GM11168 (cell line): ENCODE measurements at regions not wholly inside any gene's neighbourhood (a gene's known extent, or its start where the extent isn't known, plus 50 kb on each side); places are given as distances from the start of the nearest gene placed in this dataset.

Experiments used
- in situ Hi-C: fragments of 300-500 bp; cut with MboI; formaldehyde crosslinking; loops from one replicate; pipeline ENCODE4 v1.12.0; 2022; ENCODE audit warnings: low sequenced_read_pairs; ENCODE audit not compliant: unreplicated experiment

DNA sequence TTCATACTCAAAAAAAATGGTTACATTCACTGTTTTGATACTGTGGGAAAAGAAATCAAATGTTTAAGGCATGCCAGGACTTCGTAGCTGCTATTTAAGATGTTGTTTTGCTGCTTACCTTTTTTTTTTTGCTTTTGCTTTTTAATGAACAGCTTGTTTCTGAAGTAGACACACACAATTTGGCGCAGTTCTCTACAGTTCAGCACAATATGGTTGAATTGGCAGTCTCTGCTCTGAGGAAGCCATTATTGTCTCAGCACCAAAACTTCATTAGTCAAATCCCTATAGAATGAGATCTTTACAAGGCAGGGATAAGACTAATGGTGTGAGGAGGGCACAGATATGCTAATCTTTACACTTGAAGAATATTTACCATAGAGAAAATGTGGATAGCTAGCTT, 197.6 kb downstream of the SLITRK5 start:
- in situ Hi-C loops: no loop called here

DNA sequence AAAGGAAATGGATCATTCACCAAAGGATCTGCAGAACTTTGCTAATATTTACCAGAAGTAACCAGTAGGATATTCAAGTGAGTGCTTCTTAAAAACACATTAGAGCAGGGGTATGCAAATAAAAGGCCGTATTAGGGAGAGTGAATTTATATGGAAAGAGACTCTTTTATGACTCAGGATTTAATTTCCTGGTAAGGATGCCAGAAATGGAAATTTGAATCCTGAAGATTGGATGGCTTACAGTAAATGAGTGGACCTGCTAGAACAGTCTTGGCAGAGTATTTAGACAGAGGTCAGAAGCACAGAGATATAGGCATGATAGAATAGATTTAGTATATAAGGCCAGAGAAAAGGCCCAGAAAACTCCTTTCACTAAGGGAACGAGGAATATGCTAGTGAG, 201.6 kb downstream of the SLITRK5 start:
- in situ Hi-C loops: no loop called here

DNA sequence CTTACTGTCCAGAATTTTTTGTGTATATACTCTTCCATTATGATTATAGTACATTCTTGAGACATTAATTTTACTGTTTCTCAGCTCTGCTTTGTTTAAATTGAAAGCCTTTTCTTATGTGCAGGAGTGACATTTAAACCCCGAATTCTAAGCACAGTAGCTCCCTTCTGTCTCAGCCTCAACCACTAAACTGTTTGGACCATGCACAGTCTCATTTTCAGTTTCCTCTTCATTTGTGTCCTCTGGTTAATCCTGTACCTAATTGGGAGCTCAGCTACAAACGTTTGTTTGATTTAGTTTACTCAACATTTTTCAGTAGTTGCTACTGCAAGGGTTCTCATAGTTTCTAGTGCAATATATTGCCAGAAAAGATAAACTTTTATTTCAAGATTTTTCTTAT, 206.3 kb downstream of the SLITRK5 start:
- in situ Hi-C loops: no loop called here

DNA sequence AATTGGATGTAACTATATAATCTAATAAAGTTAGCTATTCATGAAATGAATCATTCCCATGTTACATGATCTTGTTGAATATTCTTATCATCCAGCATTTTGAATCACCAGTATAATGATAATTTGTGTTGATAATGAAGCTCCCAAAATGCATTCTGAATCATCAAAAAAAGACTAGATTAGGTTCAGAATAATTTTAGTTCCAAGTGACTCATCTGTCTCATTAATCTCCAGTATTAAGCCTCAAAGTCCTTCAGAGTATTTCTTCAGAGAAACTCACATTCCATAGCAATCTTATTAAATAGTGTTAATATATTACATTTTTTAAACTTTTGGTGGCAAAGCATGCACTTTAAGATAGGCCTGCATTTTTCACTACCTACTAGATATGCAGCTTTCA, 207.5 kb downstream of the SLITRK5 start:
- in situ Hi-C loops: no loop called here

DNA sequence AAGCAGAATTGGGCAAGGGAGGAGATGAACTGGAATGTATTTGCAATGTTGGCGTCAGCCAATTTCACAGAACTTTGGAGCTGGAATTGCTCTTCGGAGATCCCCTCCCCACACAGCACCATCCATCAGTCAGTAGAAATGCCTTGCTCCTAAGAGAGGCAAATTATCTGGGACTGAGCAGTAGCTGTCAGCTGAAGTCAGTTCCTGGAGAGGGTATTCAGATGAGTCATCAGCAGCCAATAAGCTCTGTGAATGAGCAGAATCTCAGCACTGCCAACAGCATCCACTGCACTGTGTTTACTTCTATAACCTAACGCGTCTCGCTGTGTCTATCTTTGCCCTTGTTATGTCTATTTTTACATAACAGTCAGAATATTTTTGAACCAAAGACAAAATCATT, 213.7 kb downstream of the SLITRK5 start:
- in situ Hi-C loops: no loop called here

DNA sequence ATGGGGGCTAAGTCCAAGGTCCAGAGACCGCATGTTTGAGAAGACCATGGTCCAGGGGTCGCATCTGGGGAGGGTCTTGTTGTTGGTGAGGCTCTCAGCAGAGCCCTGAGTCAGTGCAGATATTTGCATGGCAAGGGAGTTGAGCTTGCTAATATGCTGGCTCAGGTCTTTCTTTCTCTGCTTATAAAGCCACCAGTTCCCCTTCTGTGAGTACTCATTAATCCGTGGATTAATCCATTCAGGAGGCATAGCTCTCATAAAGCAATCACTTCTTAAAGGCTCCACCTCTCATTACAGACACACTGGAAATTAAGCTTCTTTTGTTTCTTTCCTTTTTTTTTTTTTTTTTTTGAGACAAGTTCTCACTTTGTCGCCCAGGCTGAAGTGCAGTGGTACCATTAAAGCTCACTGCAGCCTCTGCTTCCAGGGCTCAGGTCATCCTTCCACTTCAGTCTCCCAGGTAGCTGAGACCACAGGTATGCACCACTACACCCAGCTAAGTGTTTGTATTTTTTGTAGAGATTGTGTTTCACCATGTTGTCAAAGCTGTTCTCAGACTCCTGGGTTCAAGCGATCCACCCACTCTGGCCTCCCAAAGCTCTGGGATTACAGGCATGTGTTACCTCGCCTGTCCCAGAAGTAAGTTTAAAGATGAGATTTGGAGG, 216.4 kb downstream of the SLITRK5 start:
- in situ Hi-C loops: no loop called here

DNA sequence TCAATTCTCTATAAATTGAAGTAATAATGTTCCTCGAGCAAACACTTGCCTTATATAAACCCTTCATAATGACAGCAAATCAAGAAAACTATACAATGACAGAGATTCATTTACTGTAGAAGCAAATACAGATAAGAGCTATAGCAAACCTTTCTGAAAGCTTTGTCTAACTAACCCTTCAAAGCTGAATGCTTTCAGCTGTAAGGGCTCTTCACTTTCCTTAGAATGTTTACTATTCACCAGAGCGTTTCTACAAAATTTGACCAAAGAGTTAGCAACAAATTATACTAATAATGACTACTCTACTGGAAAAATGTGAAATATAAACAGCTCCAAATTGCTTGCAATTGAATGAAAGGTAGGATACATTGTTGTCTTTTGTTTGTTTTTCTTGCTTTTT, 218.1 kb downstream of the SLITRK5 start:
- in situ Hi-C loops: no loop called here

DNA sequence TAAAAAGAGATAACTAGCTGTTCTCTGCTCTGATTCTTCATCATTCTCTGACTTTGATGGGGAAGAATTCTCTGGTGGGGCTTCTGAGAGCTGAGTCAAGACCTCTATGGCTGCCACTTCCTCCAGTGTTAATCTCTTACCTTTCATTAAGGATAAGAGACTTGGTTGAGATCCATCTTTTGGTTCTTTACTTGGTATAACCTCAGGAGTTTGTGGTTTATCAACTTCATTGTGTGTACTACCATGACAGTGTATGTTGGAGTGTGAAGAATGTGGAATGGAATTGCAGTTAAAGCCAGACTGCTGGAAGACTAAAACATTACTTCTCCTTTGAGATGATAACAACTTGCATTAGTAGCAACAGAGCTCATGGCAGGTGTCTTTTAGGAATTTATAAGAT, 222.0 kb downstream of the SLITRK5 start:
- in situ Hi-C loops: no loop called here

DNA sequence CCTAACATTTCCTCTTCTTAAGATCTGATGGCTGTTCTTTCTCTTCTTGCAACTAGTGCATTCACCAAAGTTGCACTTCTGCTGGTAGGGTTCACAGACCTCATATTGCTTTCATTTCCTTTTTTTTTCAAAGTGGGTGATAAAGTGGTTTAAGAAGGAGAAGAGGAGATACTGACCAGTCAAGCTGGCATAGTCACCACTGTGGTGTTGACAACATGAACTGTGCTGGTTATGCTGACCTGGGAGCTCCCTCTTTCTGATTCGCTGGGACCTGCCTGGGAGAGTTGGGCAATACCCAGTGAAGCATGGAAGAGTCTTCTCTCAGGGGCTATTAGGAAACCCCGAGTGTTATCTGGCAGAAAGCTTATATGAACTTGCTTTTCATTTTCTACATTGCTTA, 222.9 kb downstream of the SLITRK5 start:
- in situ Hi-C loops: no loop called here

DNA sequence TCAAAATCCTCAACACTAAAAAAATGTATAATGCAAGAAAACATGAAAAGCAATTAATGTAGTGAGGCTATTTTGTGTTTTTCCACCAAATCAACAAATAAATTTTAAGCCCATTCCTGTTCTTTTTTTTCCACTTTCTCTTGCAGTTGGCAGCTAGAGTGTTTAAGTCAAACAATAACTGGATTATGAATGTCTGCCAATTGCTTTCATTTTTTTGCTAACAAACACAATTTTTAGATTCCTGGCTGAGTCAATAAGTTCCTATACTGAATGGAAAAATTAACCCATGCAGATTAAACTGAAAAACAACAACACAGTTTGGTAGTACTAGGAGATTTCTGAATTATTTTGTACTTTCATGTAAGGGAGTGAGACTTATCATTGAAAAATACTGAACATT, 232.4 kb downstream of the SLITRK5 start:
- in situ Hi-C loops: no loop called here

DNA sequence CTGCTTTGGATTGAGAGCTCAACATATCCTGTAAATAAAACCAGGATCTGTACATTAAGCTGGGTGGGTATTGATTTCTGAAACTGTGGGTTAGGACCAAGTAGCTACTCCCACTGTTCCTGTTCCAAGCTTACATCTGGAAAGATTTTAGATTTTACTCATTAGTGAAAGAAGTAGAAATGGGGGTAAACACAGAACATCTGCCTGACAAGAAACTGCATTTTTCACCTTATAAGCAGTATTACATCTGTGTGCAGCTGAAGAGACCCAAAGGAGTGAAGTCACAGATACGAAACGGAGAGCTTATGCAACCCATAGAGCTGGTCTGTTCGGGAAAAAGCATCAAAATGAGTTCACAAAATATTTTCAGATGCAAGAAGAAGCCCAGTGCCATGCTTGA, 235.2 kb downstream of the SLITRK5 start:
- in situ Hi-C loops: no loop called here

DNA sequence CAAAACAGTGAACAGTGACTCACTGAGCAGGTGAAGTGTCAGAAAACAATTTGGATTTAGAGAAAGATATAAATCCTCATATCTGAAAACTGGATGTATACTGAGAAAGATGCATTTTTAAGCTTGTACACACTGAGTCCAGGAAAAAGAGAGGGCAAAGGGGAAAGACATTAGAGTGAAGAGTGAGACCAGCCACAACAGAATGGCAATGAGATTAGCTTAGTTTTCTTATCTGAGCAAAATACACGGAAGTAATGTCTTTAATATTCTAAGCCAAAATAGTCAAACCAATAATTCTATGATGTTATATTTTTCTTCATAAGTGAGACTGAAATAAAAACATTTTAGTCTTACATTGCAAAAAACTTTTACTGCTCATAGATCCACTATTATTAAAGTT, 236.0 kb downstream of the SLITRK5 start:
- in situ Hi-C loops: no loop called here

DNA sequence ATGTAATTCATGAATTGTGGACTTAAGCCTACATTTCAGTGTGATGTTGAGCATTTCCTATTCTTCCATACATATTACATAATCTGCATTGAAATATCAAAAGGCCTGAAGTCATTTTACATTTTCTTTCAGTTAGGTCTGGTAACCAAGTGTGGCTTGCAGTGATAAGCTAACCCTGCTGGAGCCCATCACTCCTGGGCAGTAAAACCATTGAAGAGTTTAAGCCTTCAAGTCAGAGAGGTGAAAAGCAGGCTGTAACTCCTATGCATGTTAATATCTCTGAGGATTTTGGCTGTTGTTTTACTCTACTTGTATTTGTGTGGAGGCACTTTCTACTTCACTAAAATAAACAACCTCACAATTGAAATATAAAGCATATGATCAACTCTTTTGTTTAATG, 248.8 kb downstream of the SLITRK5 start:
- in situ Hi-C loops: no loop called here

DNA sequence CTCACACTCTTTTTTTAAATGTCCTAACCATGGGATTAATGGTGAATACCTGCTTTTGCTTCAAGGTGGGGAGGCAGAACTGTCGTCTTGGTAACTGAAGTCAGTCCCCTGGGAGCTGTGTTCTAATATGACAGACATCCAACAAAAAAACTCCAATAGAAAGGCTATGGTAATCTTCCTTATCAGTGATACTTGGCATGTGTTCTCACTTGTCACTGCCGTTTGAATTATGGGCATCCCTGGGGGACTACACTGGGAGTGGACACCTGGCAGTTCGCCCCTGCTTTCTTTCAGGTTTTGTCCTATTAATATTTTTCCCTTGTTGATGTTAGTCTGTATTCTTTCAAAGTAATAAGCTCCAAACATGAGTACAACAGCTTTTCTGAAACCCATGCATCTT, 252.6 kb downstream of the SLITRK5 start:
- in situ Hi-C loops: no loop called here

DNA sequence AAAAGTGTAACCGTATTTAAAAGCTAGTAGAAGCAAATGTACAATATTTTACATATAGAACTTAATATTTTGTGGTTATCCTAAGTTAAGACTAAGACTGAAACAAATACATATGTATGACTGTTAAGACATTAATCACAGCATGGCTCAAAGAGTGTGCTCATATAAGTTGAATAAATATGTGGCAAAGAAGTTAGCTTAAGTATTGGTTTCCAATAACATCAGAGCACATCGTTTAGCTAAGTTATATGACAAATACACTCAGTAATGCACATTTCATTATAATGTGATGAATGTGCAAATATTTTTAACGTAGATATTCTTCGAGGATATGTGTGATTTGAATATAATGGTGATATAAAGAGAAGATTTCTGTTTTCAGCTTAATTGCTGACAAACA, 253.8 kb downstream of the SLITRK5 start:
- in situ Hi-C loops: no loop called here

DNA sequence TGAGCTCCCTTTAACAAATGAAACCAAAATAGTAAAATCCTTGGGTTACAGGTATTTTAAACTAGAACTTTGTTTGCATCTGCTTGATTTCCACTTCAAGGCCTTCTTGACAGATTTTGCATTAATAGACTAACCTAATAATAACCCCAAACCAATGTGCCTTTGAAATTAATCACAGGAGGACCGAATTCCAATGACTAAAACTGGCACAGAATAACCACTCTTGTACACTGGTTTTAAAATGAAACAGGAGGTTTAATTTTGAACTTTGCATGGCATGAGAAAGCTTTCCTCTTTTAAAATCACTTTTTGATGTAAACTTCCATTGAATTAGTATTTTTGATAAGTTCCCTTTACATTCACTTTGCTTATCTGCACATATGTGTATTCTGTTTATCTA, 269.6 kb downstream of the SLITRK5 start:
- in situ Hi-C loops: no loop called here

DNA sequence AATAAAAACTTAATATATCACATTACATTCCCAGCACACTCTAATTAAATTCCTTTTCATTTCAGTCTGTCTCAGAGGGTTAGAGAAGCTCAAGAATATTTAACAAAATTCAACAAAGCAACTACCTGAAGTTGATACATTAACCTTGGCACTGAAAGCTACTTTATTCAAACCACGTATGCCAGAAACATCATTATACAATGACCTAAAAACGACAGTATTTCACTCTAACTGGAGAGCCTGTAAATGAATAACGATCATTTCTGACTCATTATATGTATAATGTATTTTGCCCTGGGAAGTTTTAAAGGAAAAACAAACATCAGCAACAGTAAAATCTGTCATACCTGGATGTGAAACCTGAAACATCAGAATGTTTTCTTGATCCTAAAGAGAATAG, 270.1 kb downstream of the SLITRK5 start:
- in situ Hi-C loops: no loop called here

DNA sequence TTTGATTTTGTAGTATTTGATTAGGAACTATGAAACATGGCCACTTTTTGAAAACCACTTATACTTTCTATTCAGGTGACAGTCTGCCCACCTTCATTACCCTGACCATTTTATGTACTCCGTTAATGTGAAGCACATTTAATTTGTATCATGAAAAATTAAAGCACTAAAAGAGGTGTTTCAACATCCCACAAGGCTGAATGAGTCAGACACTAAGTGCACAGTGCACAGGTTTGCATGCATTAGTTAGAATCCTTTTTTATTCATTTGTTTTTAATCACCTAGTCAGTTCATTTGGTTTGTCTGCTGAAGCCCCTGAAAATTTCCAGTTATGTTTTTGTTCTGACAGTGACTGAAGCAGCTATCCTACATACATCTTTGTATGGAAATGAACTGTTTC, 271.0 kb downstream of the SLITRK5 start:
- in situ Hi-C loops: no loop called here

DNA sequence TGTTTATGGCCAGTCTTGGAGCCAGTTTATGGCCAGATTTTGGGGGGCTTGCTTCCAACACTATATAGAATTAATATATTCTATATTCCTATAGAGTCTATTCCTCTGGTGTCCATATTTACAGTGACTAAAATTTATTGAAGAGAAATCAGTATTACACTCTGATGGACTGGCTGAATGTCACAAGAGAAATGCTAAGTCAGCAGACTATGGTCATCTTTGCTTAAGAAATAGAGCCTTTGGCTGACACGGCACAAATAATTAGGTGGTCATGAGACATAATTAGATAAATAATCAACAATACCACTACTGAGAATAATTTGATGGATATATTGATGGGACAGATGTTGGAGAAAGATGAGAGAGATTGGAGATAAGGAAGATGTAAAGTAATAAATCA, 272.9 kb downstream of the SLITRK5 start:
- in situ Hi-C loops: no loop called here

DNA sequence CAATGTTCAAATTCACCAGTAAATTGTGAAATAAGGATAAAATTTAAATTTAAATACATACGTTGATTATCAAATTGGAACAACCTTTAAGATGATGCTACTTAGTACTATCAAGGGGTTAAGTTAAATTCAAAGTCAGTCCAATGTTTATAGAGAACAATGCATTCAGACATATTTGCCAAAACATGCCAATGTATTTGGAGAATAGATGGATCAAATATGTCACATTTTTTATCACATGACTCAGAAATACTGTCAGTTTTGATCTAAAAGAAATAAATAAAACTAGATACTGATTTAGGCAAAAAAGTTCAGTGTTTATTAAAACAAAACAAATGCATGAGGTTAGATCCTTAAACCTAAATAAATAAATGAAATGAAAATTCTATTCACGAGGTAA, 281.2 kb downstream of the SLITRK5 start:
- in situ Hi-C loops: no loop called here

DNA sequence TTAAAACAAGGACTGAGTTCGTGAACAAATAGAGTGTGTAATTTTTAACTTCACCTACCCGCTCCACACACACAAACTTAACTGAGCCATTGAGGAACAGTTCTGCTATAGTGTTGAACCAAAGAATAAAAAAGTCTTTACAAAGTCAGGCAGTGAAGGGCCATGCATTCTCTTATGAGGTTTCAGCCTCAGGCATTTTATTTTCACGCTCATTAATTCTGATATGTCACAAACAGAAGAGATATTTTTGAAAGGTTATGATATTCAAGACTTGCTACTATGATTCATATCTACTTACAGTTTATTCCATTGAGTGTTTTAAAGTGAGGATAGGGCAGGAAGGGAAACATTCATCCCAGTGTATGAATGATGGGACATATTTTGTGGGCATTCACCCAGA, 282.2 kb downstream of the SLITRK5 start:
- in situ Hi-C loops: no loop called here

DNA sequence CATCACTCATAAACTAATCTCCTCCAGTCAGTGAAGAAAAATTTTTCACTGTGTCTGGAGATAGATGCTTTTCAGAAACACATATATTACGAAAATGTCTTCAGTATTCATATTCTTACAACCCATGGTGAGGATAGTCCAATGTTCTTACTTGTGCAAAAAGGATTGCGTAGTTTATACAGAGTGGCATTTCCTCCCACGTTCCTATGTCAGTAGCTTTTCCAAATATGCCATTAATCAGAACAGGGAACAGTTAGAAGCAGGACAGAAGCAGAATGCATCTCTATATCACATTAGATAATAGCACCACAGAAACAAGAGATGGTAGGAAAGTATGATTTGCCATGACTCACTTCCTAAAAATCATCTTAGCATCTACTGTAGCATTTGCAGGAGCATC, 282.9 kb downstream of the SLITRK5 start:
- in situ Hi-C loops: no loop called here

DNA sequence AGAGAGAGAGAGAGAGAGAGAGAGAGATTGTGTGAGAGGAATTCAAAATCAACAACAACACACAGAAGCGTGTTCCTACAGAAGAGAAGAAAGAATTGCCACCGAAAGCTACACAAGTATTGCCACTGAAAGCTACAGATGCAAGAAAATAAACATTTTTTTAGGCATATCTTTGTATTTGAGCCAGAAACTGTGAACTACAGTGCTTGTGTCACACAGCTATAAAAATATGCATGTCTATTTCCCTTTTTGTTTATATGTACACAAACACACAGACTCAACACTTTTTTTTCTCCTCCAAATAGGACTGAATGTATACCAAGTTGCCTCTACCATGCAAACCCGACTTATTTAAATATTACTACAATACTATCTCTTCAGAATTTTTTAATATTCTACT, 290.4 kb downstream of the SLITRK5 start:
- in situ Hi-C loops: no loop called here
